ENCODE measurements at regions not wholly inside any gene's neighbourhood (a gene's known extent, or its start where the extent isn't known, plus 50 kb on each side); places are given as distances from the start of the nearest gene placed in this dataset.

- no peaks in the 10 kb centered on the region for H3K4me1 ChIP-seq
- no peaks in the 10 kb centered on the region for H3K27me3 ChIP-seq
- no peak for DNase-seq
- H3K27ac ChIP-seq, result no peak overlapping the region
- no peaks in the 10 kb centered on the region for H3K36me3 ChIP-seq
- intact Hi-C loops (cut with DNase I; ENCODE audit: low total_unique reads), result no loop called here
- in situ Hi-C loops (cut with MboI; ENCODE audit: low sequenced_read_pairs in 4 of 4), result no loop called here
- no peak for TF ChIP-seq CTCF (IDR thresholded peaks at IDR 0.05 in 4 of 5, conservative IDR thresholded peaks at IDR 0.05 in 1 of 5)
- no peak for TF ChIP-seq POLR2A (IDR thresholded peaks at IDR 0.05)
- no peak overlapping the region for H3K4me3 ChIP-seq
- H3K9me3 ChIP-seq, result no peaks in the 10 kb centered on the region
- no peak for ATAC-seq
These were observed 172.4 kb upstream of the KCNH7 start for GRCh38 chr2:163011000-163011399.

GRCh38 chr2:163008642-163009041 lies 170.1 kb upstream of the KCNH7 start:
- ATAC-seq, result no peak
- H3K9me3 ChIP-seq, result no peaks in the 10 kb centered on the region
- no peak overlapping the region for H3K27ac ChIP-seq
- no peaks in the 10 kb centered on the region for H3K4me1 ChIP-seq
- H3K4me3 ChIP-seq, result no peak overlapping the region
- in situ Hi-C loops (cut with MboI; ENCODE audit: low sequenced_read_pairs in 4 of 4), result no loop called here
- no peaks in the 10 kb centered on the region for H3K27me3 ChIP-seq
- no peak for TF ChIP-seq POLR2A (IDR thresholded peaks at IDR 0.05)
- TF ChIP-seq CTCF (IDR thresholded peaks at IDR 0.05 in 4 of 5, conservative IDR thresholded peaks at IDR 0.05 in 1 of 5), result no peak
- H3K36me3 ChIP-seq, result no peaks in the 10 kb centered on the region
- no peak for DNase-seq
- intact Hi-C loops (cut with DNase I; ENCODE audit: low total_unique reads), result no loop called here

- no peak for DNase-seq
- no peak for TF ChIP-seq POLR2A (IDR thresholded peaks at IDR 0.05)
- TF ChIP-seq CTCF (IDR thresholded peaks at IDR 0.05 in 4 of 5, conservative IDR thresholded peaks at IDR 0.05 in 1 of 5), result no peak
- H3K4me3 ChIP-seq, result no peak overlapping the region
- no peak for ATAC-seq
- intact Hi-C loops (cut with DNase I; ENCODE audit: low total_unique reads) (no loop called here), in situ Hi-C loops (cut with MboI; ENCODE audit: low sequenced_read_pairs in 4 of 4) (no loop called here)
- H3K4me1 ChIP-seq, result no peaks in the 10 kb centered on the region
- H3K36me3 ChIP-seq, result no peaks in the 10 kb centered on the region
- H3K9me3 ChIP-seq, result no peaks in the 10 kb centered on the region
- H3K27me3 ChIP-seq, result no peaks in the 10 kb centered on the region
- no peak overlapping the region for H3K27ac ChIP-seq
These were observed 156.2 kb upstream of the KCNH7 start for GRCh38 chr2:162994718-162995117.

- Histone ChIP-seq H3K4me3 (no peak overlapping the region), H3K4me1 (no peaks in the 10 kb centered on the region), H3K36me3 (no peaks in the 10 kb centered on the region), H3K27ac (no peak overlapping the region), H3K9me3 (no peaks in the 10 kb centered on the region), H3K27me3 (no peaks in the 10 kb centered on the region)
- ATAC-seq (no peak), DNase-seq (no peak)
- intact Hi-C loops (cut with DNase I; ENCODE audit: low total_unique reads), result no loop called here
- TF ChIP-seq CTCF (IDR thresholded peaks at IDR 0.05 in 4 of 5, conservative IDR thresholded peaks at IDR 0.05 in 1 of 5) (no peak), POLR2A (IDR thresholded peaks at IDR 0.05) (no peak)
- in situ Hi-C loops (cut with MboI; ENCODE audit: low sequenced_read_pairs in 4 of 4), result no loop called here
These were observed 154.3 kb upstream of the KCNH7 start for GRCh38 chr2:162992828-162993227.

- no peaks in the 10 kb centered on the region for H3K4me1 ChIP-seq
- no peak for ATAC-seq
- no peak for DNase-seq
- intact Hi-C loops (cut with DNase I; ENCODE audit: low total_unique reads), result no loop called here
- in situ Hi-C loops (cut with MboI; ENCODE audit: low sequenced_read_pairs in 4 of 4), result no loop called here
- TF ChIP-seq POLR2A (IDR thresholded peaks at IDR 0.05), result no peak
- no peak for TF ChIP-seq CTCF (IDR thresholded peaks at IDR 0.05 in 4 of 5, conservative IDR thresholded peaks at IDR 0.05 in 1 of 5)
- H3K36me3 ChIP-seq, result no peaks in the 10 kb centered on the region
- H3K27me3 ChIP-seq, result no peaks in the 10 kb centered on the region
- H3K4me3 ChIP-seq, result no peak overlapping the region
- no peak overlapping the region for H3K27ac ChIP-seq
- no peaks in the 10 kb centered on the region for H3K9me3 ChIP-seq
These were observed 150.9 kb upstream of the KCNH7 start for GRCh38 chr2:162989507-162989906.
